ENCODE measurements at regions not wholly inside any gene's neighbourhood (a gene's known extent, or its start where the extent isn't known, plus 50 kb on each side); places are given as distances from the start of the nearest gene placed in this dataset.
"Not testable (repeated sequence)": the region's sequence is repeated elsewhere in the genome, so short reads cannot be mapped to it uniquely, and the experiment has no call there.

GRCh38 chr6:3530515-3530914 lies 73.7 kb upstream of the SLC22A23 start:
- DNase-seq (ENCODE audit: low spot score in 2 of 2) (no peak), ATAC-seq (replicated peaks; ENCODE audit: extremely low read depth, poor library complexity, severe bottlenecking) (no peak)
- Mint-ChIP-seq H3K4me1 (no peaks in the 10 kb centered on the region), H3K27ac (ENCODE audit: low read depth) (no peak overlapping the region), H3K4me3 (no peak overlapping the region), H3K36me3 (ENCODE audit: insufficient read depth) (no peaks in the 10 kb centered on the region), H3K9me3 (no peaks in the 10 kb centered on the region), H3K27me3 (peaks cover 37% of the 10 kb centered on the region)

GRCh38 chr6:3529721-3530120 lies 72.9 kb upstream of the SLC22A23 start:
- DNase-seq (ENCODE audit: low spot score in 2 of 2) (no peak), ATAC-seq (replicated peaks; ENCODE audit: extremely low read depth, poor library complexity, severe bottlenecking) (no peak)
- H3K4me3 Mint-ChIP-seq: no peak overlapping the region
- no peaks in the 10 kb centered on the region for H3K4me1 Mint-ChIP-seq
- no peak overlapping the region for H3K27ac Mint-ChIP-seq (ENCODE audit: low read depth)
- no peaks in the 10 kb centered on the region for H3K36me3 Mint-ChIP-seq (ENCODE audit: insufficient read depth)
- H3K9me3 Mint-ChIP-seq: no peaks in the 10 kb centered on the region
- H3K27me3 Mint-ChIP-seq: peaks cover 43% of the 10 kb centered on the region

GRCh38 chr6:3529232-3529631 lies 72.4 kb upstream of the SLC22A23 start:
- H3K4me3 Mint-ChIP-seq: no peak overlapping the region
- no peak overlapping the region for H3K27ac Mint-ChIP-seq (ENCODE audit: low read depth)
- no peaks in the 10 kb centered on the region for H3K4me1 Mint-ChIP-seq
- DNase-seq (ENCODE audit: low spot score in 2 of 2): no peak
- no peaks in the 10 kb centered on the region for H3K9me3 Mint-ChIP-seq
- H3K36me3 Mint-ChIP-seq (ENCODE audit: insufficient read depth): no peaks in the 10 kb centered on the region
- ATAC-seq (replicated peaks; ENCODE audit: extremely low read depth, poor library complexity, severe bottlenecking): no peak
- peaks cover 46% of the 10 kb centered on the region for H3K27me3 Mint-ChIP-seq

DNA sequence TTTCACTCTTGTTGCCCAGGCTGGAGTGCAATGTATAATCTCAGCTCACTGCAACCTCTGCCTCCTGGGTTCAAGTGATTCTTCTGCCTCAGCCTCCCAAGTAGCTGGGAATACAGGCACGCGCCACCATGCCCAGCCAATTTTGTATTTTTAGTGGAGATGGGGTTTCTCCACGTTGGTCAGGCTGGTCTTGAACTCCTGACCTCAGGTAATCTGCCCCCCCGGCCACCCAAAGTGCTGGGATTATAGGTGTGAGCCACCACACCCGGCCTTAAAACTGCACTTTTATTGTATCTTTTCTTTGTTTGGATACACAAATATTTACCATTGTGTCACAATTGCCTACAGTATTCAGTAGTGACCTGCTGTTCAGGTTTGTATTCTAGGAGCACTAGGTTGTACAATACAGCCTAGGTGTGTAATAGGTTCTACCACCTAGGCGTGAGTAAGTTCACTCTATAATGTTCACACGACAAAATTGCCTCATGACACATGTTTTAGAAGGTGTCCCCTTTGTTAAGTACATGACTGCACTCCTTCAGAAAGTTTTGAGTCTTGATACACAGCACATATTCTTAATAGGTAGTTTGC lies 71.3 kb upstream of the SLC22A23 start:
- not testable (repeated sequence) for H3K36me3 Mint-ChIP-seq (ENCODE audit: insufficient read depth); H3K4me1 Mint-ChIP-seq; H3K27ac Mint-ChIP-seq (ENCODE audit: low read depth); DNase-seq (ENCODE audit: low spot score in 2 of 2); H3K9me3 Mint-ChIP-seq; ATAC-seq (replicated peaks; ENCODE audit: extremely low read depth, poor library complexity, severe bottlenecking); H3K4me3 Mint-ChIP-seq
- peaks cover 50% of the 10 kb centered on the region for H3K27me3 Mint-ChIP-seq

- Mint-ChIP-seq H3K4me1 (no peaks in the 10 kb centered on the region), H3K27me3 (peaks cover 55% of the 10 kb centered on the region), H3K9me3 (no peaks in the 10 kb centered on the region), H3K4me3 (no peak overlapping the region), H3K27ac (ENCODE audit: low read depth) (no peak overlapping the region), H3K36me3 (ENCODE audit: insufficient read depth) (no peaks in the 10 kb centered on the region)
- DNase-seq (ENCODE audit: low spot score in 2 of 2) (no peak), ATAC-seq (replicated peaks; ENCODE audit: extremely low read depth, poor library complexity, severe bottlenecking) (no peak)
Measured at GRCh38 chr6:3527651-3527977, 70.8 kb upstream of the SLC22A23 start.

DNA sequence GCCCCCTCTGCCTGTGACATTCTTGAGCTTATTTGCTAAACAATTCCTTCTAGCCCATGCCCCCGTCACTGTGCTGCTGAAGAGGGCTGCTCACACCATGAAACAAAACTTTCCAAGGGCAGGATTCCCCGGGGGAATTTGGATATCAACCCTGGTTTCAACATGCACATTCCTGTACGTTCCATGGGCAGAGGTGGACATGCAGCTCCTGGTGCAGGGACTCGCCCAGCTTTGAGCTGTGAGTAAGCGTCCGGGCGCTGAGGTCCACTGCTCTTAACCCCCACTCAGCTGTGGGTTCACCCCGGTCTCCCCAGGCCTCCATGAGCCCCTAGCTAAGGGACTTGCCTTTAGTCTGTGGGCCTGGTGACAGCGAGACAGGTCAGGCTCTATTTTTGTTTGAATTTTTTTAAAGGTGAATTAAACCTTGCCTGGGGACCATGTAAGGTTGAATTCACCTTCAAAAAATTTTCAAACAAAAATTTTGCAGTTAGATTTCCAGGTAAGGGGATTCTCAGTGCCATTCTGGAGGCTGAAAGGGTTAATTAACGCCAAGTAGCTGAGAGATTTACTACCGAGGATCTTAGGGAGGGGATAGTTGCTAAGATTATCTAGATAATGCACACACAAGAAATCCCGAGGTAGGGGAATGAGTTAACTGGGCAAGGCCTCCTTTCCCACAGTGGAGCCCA lies 70.3 kb upstream of the SLC22A23 start:
- DNase-seq (ENCODE audit: low spot score in 2 of 2) (no peak), ATAC-seq (replicated peaks; ENCODE audit: extremely low read depth, poor library complexity, severe bottlenecking) (no peak)
- no peaks in the 10 kb centered on the region for H3K4me1 Mint-ChIP-seq
- H3K36me3 Mint-ChIP-seq (ENCODE audit: insufficient read depth): no peaks in the 10 kb centered on the region
- H3K4me3 Mint-ChIP-seq: no peak overlapping the region
- peaks cover 50% of the 10 kb centered on the region for H3K27me3 Mint-ChIP-seq
- H3K9me3 Mint-ChIP-seq: no peaks in the 10 kb centered on the region
- no peak overlapping the region for H3K27ac Mint-ChIP-seq (ENCODE audit: low read depth)

DNA sequence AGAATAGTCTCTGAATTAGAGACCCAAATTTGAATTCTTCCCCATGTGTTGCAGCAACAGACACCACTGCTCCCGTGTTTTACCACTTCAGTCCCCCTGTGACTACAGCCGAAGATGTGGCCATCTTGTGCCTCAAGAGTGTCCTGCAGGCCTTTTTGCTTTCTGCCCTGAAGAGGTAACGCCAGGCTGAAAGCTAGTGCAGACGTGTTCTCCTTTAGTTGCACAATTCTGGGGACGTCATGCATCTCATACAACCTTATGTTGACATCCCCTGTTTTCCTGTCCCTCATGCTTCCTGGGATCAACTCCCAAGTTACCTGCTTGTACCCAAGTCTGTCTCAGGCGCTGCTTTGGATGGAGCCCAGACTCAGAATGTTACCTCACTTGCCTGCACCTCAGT lies 69.1 kb upstream of the SLC22A23 start:
- peaks cover 55% of the 10 kb centered on the region for H3K27me3 Mint-ChIP-seq
- H3K36me3 Mint-ChIP-seq (ENCODE audit: insufficient read depth): no peaks in the 10 kb centered on the region
- no peaks in the 10 kb centered on the region for H3K4me1 Mint-ChIP-seq
- H3K9me3 Mint-ChIP-seq: no peaks in the 10 kb centered on the region
- H3K4me3 Mint-ChIP-seq: no peak overlapping the region
- H3K27ac Mint-ChIP-seq (ENCODE audit: low read depth): no peak overlapping the region
- DNase-seq (ENCODE audit: low spot score in 2 of 2): no peak
- ATAC-seq (replicated peaks; ENCODE audit: extremely low read depth, poor library complexity, severe bottlenecking): no peak

DNA sequence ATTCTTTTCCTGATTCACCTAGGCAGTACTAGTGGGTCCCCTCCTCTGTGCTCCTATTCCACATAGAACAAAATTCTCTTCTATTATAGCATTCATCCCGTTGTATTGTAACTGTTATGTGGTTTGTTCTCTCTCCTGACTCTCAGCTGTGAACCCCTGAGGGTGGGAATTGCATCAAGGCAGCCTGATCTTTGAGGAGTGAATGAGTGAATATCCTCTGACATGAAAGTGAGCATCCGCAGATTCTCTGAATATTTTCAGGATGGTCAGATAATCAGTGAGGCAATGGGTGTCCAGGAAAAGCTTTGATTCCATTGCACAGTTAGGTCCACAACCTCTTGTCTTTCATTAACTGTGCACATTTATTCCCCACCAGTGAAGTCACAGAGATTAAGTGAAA lies 67.6 kb upstream of the SLC22A23 start:
- no peak for DNase-seq (ENCODE audit: low spot score in 2 of 2)
- Mint-ChIP-seq H3K9me3 (no peaks in the 10 kb centered on the region), H3K27me3 (peaks cover 58% of the 10 kb centered on the region), H3K4me3 (no peak overlapping the region), H3K4me1 (no peaks in the 10 kb centered on the region), H3K36me3 (ENCODE audit: insufficient read depth) (no peaks in the 10 kb centered on the region), H3K27ac (ENCODE audit: low read depth) (no peak overlapping the region)
- ATAC-seq (replicated peaks; ENCODE audit: extremely low read depth, poor library complexity, severe bottlenecking): no peak

DNA sequence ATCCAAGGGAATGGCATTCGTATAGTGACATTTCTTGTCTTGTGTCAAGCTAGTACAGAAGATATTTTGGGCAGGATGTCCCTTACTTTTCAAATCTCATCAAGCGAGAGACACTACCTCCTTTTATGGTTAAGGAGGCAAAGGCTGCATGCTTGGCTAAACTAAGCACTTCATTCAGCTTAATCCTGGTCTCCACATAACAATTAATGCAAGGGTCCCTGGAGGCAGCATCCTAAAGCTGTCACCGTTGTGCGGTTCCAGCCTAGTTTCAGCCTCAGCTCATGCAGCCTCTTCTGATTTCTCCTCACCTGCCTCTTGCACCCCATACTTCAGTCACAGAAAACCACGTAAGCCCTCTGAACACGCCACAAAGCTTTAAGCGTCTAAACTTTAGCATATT lies 67.1 kb upstream of the SLC22A23 start:
- H3K4me1 Mint-ChIP-seq: no peaks in the 10 kb centered on the region
- ATAC-seq (replicated peaks; ENCODE audit: extremely low read depth, poor library complexity, severe bottlenecking) (no peak), DNase-seq (ENCODE audit: low spot score in 2 of 2) (no peak)
- no peak overlapping the region for H3K4me3 Mint-ChIP-seq
- no peaks in the 10 kb centered on the region for H3K36me3 Mint-ChIP-seq (ENCODE audit: insufficient read depth)
- H3K27me3 Mint-ChIP-seq: peaks cover 59% of the 10 kb centered on the region
- H3K27ac Mint-ChIP-seq (ENCODE audit: low read depth): no peak overlapping the region
- no peaks in the 10 kb centered on the region for H3K9me3 Mint-ChIP-seq

GRCh38 chr6:3523271-3523670 lies 66.4 kb upstream of the SLC22A23 start:
- no peaks in the 10 kb centered on the region for H3K36me3 Mint-ChIP-seq (ENCODE audit: insufficient read depth)
- H3K4me1 Mint-ChIP-seq: no peaks in the 10 kb centered on the region
- H3K9me3 Mint-ChIP-seq: no peaks in the 10 kb centered on the region
- DNase-seq (ENCODE audit: low spot score in 2 of 2) (no peak), ATAC-seq (replicated peaks; ENCODE audit: extremely low read depth, poor library complexity, severe bottlenecking) (no peak)
- no peak overlapping the region for H3K27ac Mint-ChIP-seq (ENCODE audit: low read depth)
- H3K27me3 Mint-ChIP-seq: peaks cover 59% of the 10 kb centered on the region
- H3K4me3 Mint-ChIP-seq: no peak overlapping the region

- H3K4me1 Mint-ChIP-seq: no peaks in the 10 kb centered on the region
- ATAC-seq (replicated peaks; ENCODE audit: extremely low read depth, poor library complexity, severe bottlenecking): no peak
- no peaks in the 10 kb centered on the region for H3K9me3 Mint-ChIP-seq
- peaks cover 59% of the 10 kb centered on the region for H3K27me3 Mint-ChIP-seq
- no peaks in the 10 kb centered on the region for H3K36me3 Mint-ChIP-seq (ENCODE audit: insufficient read depth)
- no peak overlapping the region for H3K27ac Mint-ChIP-seq (ENCODE audit: low read depth)
- H3K4me3 Mint-ChIP-seq: no peak overlapping the region
- no peak for DNase-seq (ENCODE audit: low spot score in 2 of 2)
Measured at GRCh38 chr6:3522561-3523260, 65.9 kb upstream of the SLC22A23 start.

- no peak for DNase-seq (ENCODE audit: low spot score in 2 of 2)
- H3K4me3 Mint-ChIP-seq: no peak overlapping the region
- H3K27ac Mint-ChIP-seq (ENCODE audit: low read depth): no peak overlapping the region
- H3K4me1 Mint-ChIP-seq: no peaks in the 10 kb centered on the region
- peaks cover 46% of the 10 kb centered on the region for H3K27me3 Mint-ChIP-seq
- ATAC-seq (replicated peaks; ENCODE audit: extremely low read depth, poor library complexity, severe bottlenecking): no peak
- no peaks in the 10 kb centered on the region for H3K36me3 Mint-ChIP-seq (ENCODE audit: insufficient read depth)
- H3K9me3 Mint-ChIP-seq: no peaks in the 10 kb centered on the region
Measured at GRCh38 chr6:3520281-3521230, 63.7 kb upstream of the SLC22A23 start.

Measured in central memory CD8-positive, alpha-beta T cell (primary cell).